Kidney (tissue), 13 donors: ENCODE measurements at regions not wholly inside any gene's neighbourhood (a gene's known extent, or its start where the extent isn't known, plus 50 kb on each side); places are given as distances from the start of the nearest gene placed in this dataset.

Experiments used
- DNase-seq, 5 donors: peaks; one replicate each; pipeline ENCODE4 v3.0.0-alpha.2; 2013 to 2020
- FAIRE-seq: peaks from 2 replicates; lab custom pipeline; 2012; peaks lifted over from hg19 to GRCh38; lab: Jason Lieb, UNC
- H3K27ac ChIP-seq, 2 donors: one replicate each; pipeline ENCODE4 v1.7.0; 2013; ENCODE audit warnings: low read depth in 2 of 2, low read length in 2 of 2, inconsistent platforms in 1 of 2
- H3K27me3 ChIP-seq: one replicate; pipeline ENCODE4 v1.7.1; 2013; ENCODE audit warnings: low read length, inconsistent platforms; ENCODE audit not compliant: control insufficient read depth, insufficient read depth
- H3K36me3 ChIP-seq, 3 donors: one replicate each; pipeline versions ENCODE4 v1.7.0 to v1.7.1; 2013; ENCODE audit warnings: low read length in 3 of 3, control low read depth in 1 of 3, inconsistent platforms in 1 of 3; ENCODE audit not compliant: insufficient read depth in 3 of 3, control insufficient read depth in 2 of 3
- H3K4me1 ChIP-seq, 3 donors: one replicate each; pipeline versions ENCODE4 v1.7.0 to v1.7.1; 2013; ENCODE audit warnings: low read length in 3 of 3, inconsistent platforms in 1 of 3, low read depth in 1 of 3; ENCODE audit not compliant: control insufficient read depth in 2 of 3, insufficient read depth in 2 of 3
- H3K4me3 ChIP-seq, 3 donors: one replicate each; pipeline versions ENCODE4 v1.7.0 to v1.8.1; 2013; ENCODE audit warnings: low read length in 3 of 3, control low read depth in 1 of 3, inconsistent platforms in 1 of 3
- H3K9ac ChIP-seq, 3 donors: one replicate each; pipeline versions ENCODE4 v1.7.0 to v1.7.1; 2013; ENCODE audit warnings: low read length in 3 of 3, control low read depth in 1 of 3, inconsistent platforms in 1 of 3
- H3K9me3 ChIP-seq, 3 donors: one replicate each; pipeline versions ENCODE4 v1.7.0 to v1.7.1; 2013; ENCODE audit warnings: low read length in 3 of 3, control low read depth in 1 of 3, inconsistent platforms in 1 of 3; ENCODE audit not compliant: control insufficient read depth in 2 of 3, insufficient read depth in 1 of 3
- intact Hi-C: fragments of 100-400 bp; cut with DNase I; formaldehyde crosslinking; loops from one replicate; pipeline ENCODE4 v1.11.1; 2022
- TF ChIP-seq, protein P1 (sequence below): IDR thresholded peaks from 3 replicates; pipeline ENCODE4 v1.5.1; 2012; ENCODE audit warnings: mild to moderate bottlenecking, moderate library complexity, borderline replicate concordance; ENCODE audit not compliant: insufficient read depth; ENCODE audit errors: extremely low read depth
- donor health status: control.
- donor health status: control.
- donor health status: control.
- donor health status: control.
- donor health status: control.
- donor health status: DM: yes; HTN: yes; CAD: no.
- donor health status: Normal renal cell carcinoma (clear cell type).

DNA sequence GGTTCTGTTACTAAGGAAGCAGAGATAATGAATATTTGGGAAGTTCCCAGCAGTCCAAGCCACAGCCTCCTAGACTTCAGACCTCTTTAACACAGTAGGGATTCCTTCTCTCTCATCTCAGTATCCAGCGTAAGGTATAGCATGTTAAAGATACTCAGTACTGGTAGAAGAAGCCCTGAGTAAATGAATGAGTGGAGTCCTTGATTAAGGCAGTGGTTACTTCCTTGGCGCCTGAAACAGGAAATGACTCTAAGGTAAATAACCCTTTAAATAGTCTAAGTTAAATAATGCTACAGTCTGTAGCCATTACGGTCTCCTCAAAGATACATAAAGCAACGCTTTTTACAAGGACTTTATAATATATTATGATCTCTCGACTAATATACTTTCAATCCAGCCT, 650.8 kb upstream of the MIR17HG start:
- H3K9me3 ChIP-seq, result no peaks in the 10 kb centered on the region
- FAIRE-seq (no peak), DNase-seq (no peak)
- no peak overlapping the region for H3K9ac ChIP-seq
- no peaks in the 10 kb centered on the region for H3K4me1 ChIP-seq
- intact Hi-C loops, result no loop called here
- no peak overlapping the region for H3K4me3 ChIP-seq
- TF ChIP-seq, protein P1, sequence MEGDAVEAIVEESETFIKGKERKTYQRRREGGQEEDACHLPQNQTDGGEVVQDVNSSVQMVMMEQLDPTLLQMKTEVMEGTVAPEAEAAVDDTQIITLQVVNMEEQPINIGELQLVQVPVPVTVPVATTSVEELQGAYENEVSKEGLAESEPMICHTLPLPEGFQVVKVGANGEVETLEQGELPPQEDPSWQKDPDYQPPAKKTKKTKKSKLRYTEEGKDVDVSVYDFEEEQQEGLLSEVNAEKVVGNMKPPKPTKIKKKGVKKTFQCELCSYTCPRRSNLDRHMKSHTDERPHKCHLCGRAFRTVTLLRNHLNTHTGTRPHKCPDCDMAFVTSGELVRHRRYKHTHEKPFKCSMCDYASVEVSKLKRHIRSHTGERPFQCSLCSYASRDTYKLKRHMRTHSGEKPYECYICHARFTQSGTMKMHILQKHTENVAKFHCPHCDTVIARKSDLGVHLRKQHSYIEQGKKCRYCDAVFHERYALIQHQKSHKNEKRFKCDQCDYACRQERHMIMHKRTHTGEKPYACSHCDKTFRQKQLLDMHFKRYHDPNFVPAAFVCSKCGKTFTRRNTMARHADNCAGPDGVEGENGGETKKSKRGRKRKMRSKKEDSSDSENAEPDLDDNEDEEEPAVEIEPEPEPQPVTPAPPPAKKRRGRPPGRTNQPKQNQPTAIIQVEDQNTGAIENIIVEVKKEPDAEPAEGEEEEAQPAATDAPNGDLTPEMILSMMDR, result no peak
- no peak overlapping the region for H3K27ac ChIP-seq
- H3K27me3 ChIP-seq, result no peaks in the 10 kb centered on the region
- H3K36me3 ChIP-seq, result no peaks in the 10 kb centered on the region

- no peak overlapping the region for H3K9ac ChIP-seq
- no peaks in the 10 kb centered on the region for H3K4me1 ChIP-seq
- no peak overlapping the region for H3K27ac ChIP-seq
- H3K27me3 ChIP-seq, result no peaks in the 10 kb centered on the region
- H3K36me3 ChIP-seq, result no peaks in the 10 kb centered on the region
- no peaks in the 10 kb centered on the region for H3K9me3 ChIP-seq
- TF ChIP-seq, protein P1, result no peak
- intact Hi-C loops, result no loop called here
- DNase-seq (no peak), FAIRE-seq (no peak)
- no peak overlapping the region for H3K4me3 ChIP-seq
Measured at GRCh38 chr13:90700340-90700739, 647.1 kb upstream of the MIR17HG start.

DNA sequence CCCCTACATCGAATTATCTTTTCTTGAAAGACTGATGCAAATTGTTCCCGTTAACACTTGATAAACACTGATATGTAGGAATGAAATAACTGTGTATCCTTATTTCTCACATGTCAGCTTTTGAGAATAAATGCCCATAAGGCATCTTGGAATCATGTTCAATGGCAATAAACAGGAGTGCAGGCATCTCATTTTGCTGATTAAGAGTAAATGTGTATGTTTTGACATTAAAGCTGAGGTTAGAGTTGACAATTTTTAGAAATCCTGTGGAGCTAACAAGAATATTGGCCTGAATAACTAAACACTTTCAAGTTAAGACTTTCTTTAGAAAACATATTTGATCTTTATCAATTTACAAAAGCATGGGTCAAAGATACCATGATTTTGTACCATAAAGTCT, 646.2 kb upstream of the MIR17HG start:
- H3K9me3 ChIP-seq, result no peaks in the 10 kb centered on the region
- no peak overlapping the region for H3K27ac ChIP-seq
- no peaks in the 10 kb centered on the region for H3K36me3 ChIP-seq
- DNase-seq (no peak), FAIRE-seq (no peak)
- no peaks in the 10 kb centered on the region for H3K4me1 ChIP-seq
- H3K4me3 ChIP-seq, result no peak overlapping the region
- intact Hi-C loops, result no loop called here
- H3K27me3 ChIP-seq, result no peaks in the 10 kb centered on the region
- no peak overlapping the region for H3K9ac ChIP-seq
- TF ChIP-seq, protein P1, result no peak

DNA sequence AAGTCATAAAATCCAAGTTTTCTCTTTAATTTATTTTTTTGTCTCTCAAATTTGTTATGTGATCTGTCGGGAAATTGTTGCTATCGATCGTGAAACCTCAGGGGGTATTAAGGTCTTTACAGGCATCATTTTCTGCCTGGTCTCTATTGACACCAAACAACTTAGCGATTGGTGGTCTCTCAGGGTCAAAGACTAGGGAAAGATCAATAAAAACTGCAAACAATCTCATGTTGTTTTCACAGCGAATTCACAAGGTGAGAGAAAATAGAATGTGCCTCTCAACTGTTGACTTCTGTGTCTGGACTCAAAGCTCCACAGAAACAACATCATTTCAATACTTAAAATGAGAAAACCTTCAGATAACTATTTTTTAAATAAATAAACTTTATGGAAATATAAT, 645.4 kb upstream of the MIR17HG start:
- FAIRE-seq (no peak), DNase-seq (no peak)
- TF ChIP-seq, protein P1, result no peak
- no peaks in the 10 kb centered on the region for H3K4me1 ChIP-seq
- no peaks in the 10 kb centered on the region for H3K36me3 ChIP-seq
- H3K4me3 ChIP-seq, result no peak overlapping the region
- no peaks in the 10 kb centered on the region for H3K9me3 ChIP-seq
- intact Hi-C loops, result no loop called here
- H3K27ac ChIP-seq, result no peak overlapping the region
- no peak overlapping the region for H3K9ac ChIP-seq
- H3K27me3 ChIP-seq, result no peaks in the 10 kb centered on the region
